Medulla oblongata (tissue), 1 donor: ENCODE measurements at regions not wholly inside any gene's neighbourhood (a gene's known extent, or its start where the extent isn't known, plus 50 kb on each side); places are given as distances from the start of the nearest gene placed in this dataset.

Experiments used
- DNase-seq: peaks from one replicate; pipeline ENCODE4 v3.0.0-alpha.2; 2015; ENCODE audit errors: extremely low spot score

DNA sequence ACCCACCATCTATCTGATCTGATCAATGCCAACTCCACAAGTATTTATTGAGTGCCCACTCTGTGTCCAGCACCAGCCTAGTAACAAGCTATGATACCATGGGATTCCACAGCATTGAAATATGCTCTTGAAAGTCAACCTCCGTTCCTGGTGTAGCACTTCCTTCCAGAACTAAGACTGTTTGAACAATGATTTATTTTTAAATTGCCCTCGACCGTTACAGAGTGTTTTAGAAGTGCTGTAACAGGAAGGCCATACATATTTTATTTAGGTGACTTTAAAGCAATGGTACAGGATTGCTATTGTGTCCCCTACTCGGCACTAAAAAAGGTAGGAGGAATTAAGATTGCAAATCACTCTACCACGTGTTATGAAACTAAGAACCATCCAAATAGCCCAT, 225.6 kb downstream of the TEX36 start:
- DNase-seq = no peak

DNA sequence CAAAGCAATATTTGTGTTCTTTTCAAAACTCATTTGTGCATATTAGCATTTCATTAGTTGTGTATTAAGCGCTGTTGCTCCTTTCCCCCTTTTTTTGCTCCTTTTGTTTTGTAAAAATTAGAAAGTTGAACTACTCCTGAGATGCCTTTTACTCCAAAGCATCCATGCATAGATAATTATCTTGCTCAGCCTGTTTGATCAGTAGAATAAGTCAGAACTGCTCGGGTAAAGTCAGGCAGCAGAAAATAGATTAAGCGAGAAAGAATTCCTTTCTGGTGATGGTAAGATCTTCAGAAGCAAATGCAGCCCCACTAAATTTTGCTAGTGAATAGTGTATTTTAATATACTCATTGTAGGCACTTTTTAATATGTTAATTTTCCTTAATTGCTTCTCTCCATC, 227.1 kb downstream of the TEX36 start:
- DNase-seq = no peak

DNA sequence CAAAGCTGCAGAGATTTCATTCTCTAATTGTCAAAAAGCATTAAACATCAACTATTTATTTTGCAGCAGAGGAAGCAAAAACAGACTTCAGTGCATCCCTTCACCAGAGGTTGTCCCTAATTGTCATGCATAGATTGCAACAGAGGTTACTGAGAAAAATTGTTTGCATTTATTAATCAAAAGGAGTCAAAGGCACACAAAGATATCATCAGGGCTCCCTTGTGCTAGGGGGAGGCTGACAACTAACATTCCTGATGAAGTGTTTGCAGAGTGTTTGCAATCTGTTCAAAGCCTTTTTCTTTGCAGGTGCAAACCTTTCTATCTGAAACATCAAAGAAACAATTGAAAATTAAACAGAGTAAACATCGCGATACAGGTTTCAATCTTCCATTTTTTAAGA, 227.5 kb downstream of the TEX36 start:
- DNase-seq = no peak

DNA sequence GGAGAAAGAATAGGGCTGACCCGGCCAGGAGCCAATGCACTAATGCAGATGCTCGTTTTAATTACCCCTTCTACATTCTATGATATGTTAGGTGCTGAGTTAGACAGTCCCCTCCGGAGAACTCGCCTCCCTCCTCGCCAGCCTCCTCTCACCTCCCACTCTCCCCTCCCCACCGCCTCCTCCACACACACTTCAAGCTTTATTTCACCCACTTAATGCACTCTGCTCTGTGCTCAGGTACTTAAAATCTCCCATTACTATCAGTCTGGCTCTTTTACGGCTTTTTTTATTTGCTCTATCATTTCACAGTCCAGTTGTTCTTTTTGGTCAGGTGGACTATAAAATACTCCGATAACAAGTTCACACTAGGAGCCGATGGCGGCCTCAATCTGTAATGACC, 231.6 kb downstream of the TEX36 start:
- DNase-seq = no peak

DNA sequence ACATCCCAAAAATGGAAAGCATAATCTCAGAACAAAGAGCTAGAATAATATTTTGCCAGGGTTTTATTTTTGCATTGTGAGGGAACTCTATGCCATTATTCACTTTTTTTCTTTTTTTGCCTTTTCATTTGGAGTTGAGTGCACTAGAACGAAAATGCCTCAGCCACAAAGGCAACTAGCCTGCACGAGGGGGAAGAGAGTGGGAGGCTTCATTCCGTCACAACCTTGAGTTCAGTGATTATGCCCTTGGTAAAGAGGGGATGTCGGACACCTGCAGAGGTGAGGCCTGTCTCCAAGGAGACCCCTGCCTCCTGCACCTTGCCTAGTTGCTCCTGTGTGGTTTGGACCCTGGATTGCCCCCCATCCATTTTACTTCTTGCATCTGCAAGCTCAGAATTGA, 232.7 kb downstream of the TEX36 start:
- DNase-seq = no peak

DNA sequence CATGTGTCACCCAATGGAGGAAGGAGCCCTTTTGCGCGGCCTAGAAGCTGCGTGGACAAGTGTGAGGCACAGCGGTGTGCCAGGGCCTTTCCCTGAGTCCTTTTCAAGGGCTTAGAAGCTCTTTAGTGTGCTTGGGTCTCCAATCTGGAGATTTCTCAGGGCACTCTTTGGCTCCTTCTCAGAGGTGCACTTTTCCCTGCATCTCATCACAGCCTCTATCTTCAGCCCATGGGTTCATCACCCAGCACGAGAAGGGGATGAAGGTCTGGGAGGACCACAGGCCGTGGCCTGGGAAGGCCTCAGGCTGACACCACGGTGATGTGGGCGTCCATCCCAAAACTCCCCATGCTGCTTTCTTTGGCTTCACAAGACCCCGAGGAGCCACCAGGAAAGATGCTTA, 233.4 kb downstream of the TEX36 start:
- no peak for DNase-seq

DNA sequence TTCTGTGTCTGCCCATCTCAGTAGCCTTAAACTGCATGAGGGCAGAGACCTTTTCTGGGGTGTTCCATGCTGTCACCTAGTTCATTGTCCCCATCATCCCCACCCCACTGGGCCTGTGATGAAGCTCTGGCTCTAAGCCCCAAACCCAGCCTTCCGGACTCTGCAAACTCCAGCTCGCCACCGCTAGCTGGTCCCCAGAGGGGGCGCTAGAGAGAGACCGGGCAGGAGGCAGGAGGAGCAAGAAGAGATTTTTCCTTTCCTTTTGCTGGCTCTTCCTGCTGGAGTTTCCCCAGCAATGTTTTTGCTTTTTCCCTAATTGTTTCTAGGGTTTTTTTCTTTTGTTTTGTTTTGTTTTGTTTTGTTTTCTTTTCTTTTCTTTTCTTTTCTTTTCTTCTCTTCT, 234.4 kb downstream of the TEX36 start:
- no peak for DNase-seq

DNA sequence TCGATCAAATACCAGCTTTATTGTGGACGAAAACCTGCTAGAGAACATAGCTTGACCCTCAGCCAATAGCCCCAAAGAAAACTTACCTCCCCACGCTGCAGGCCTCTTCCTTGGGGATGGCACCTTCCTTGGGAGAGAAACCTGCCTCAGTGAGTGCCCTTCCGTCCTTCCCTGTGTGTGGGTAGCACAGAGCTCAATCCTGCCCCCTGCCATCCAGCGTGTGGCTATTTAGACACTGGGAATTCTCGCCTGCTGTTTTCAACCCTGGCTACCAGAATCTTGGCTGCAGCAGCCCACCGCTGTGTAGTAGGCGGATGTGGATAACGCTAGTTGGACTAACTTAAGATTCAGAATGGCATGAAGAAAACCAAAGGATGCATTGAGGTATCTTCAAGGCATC, 238.2 kb downstream of the TEX36 start:
- DNase-seq = no peak

DNA sequence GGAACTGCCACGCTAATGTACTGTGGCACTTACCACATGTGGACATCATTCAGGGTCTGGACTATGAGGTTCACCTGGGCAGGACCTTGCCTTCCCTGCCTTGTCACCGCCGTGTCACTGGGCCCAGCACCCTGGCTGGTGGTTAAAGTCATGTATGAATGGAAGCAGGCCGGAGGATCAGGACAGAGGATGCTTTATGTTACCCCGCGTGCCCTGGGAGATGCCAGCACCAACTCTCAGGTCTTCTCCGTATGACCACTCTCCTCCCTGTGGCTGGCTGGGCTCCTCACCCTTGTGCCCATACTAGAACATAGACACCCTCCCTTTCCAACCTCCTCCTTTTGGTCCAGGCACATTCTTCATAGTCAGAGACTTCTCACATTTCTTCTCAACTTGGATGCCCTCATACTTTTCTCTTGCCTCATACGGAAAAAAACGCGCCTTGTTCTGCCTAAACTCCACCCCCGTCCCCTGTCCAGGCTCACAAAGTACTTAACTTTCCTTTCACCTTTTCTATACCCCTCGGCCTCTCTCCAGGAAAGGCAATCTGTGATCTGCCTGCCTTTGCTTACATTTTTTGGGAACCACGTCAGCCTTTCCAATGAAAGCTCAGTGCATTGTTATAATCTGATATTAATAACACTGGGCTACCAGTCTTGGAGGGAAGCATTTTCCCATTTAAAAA, 240.0 kb downstream of the TEX36 start:
- no peak for DNase-seq

DNA sequence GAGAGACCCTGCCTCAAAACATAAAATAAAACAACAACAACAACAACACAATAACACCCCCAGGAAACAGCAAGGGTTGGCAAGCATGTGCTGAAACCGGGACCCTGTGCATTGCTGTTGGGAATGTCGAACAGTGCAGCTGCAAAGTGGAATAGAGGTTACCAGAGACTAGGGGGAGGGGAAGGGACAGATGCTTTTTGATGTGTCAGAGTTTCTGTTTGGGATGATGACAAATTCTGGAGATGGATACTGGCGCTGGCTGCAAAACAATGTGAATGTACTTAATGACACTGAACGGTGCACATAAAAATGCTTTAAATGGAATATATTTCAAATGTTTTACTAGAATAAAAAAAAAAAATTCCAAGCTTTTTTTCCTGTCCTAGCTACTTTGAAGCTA, 241.8 kb downstream of the TEX36 start:
- DNase-seq = no peak

DNA sequence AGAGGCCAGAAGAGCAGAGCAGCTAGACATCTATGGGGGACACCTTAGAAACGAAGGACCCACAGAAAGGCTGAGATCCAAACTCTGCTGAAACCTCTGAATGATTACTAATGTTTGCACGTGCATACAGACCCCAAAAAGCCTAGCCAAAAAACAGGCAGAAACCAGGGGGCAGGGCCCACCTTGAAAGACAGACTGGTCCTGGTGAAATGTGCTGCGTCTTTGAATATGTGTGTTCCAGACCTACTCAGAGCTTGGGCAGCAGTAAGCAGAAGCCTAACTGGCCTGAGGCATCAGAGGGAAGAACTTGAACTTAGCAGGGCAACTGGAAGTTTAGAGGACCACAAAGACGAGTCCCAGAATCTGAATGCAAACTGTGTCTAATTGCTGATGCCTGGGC, 251.8 kb downstream of the TEX36 start:
- DNase-seq = no peak

DNA sequence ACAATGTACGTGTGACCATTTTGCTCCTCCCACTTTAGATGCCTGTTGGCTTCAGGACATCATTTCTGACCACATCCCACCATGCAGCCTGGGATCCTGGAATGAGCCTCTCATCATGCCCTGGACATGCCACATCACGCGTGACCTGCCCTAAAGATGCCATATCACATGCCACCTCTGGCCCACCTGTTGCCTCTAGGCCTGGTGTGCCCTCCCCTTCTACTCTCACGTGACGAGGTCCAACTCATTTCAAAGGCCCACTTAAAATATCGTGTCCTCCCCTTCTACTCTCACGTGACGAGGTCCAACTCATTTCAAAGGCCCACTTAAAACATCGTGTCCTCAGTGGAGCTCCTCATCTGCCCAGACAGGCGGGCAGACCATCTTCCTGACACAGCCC, 254.9 kb downstream of the TEX36 start:
- DNase-seq = no peak

DNA sequence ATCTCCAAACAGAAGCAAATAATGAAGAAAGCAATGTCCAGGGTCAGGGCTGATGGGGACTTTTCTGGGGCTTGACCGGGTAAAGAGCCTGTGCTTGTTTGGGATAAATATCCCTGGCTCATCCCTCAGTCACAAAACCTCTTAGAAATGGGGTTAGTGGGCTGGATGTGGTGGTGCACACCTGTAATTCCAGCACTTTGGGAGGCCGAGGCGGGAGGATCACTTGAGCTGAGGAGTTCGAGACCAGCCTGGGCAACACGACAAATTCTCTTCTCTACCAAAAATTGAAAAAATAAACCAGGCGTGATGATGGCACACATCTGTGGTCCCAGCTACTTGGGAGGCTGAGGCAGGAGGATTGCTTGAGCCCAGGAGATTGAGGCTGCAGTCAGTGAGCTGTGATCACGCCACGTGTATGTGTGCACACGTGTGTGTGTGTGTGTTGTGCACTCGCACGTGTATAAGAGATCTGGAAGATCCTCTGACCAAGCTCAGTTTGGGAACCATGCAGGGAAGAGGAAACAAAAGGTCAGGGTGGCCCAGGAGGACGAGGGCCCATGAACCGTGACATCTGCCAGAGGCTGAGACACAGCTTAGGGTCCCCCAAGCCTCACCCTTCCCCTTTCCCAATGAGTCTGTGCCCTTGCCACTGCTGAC, 258.6 kb downstream of the TEX36 start:
- no peak for DNase-seq

DNA sequence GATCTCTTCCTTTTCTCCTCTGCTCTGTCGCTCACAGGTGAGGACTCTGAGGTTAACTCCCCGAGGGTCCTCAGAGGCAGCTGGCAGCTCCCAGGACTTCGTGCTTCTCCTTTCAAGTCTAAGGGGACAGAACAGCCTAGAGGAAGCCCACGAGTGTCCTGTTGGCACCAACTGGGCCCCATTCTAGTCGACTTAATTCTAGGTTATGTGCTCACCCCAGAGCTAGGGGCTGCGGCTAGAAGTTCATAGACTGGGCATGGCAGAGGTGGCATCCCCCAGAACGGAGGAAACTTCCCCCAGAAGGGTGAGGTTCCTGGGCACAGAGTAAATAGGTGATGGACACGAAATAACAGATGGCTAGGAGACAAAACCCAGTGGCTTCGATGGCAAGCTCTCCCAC, 259.4 kb downstream of the TEX36 start:
- DNase-seq = no peak

DNA sequence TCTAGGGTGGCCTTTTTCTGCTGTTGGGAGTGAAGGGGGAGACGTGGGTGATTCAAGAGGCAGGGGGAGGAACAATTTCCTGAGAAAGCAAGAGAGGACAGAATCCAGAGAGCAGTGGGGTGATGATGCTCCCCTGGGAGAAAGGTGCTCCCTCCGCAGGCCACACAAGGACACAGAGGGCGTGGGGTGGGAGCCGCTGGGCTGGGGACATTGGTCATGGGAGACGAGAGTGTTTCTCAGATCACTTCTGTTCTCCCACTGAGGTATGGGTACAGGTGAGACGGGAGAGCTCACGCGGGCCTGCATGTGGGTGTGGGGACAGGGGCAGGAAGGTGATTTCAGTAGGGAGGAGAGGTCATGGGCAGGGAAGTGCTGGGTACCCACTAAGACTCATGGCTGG, 259.5 kb upstream of the CTBP2 start:
- DNase-seq = no peak

DNA sequence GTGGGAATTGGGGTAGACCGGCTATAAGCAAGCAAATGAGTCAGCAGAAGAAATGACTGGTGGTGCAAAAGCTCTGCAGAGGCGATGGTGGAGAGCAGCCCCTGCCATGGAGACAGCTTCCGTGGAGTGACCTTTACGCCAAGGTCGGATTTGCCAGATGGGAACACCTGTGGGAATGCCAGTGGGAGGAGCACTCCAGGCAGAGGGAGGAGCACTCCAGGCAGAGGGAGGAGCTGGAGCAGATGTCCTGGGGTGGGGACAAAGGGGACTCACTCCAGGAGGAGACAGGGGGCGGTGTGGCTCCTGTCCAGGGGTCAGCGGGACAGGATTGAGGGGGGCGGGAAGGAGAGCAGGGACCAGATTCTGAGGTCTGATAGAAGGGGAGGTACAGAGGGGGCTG, 258.8 kb upstream of the CTBP2 start:
- no peak for DNase-seq

DNA sequence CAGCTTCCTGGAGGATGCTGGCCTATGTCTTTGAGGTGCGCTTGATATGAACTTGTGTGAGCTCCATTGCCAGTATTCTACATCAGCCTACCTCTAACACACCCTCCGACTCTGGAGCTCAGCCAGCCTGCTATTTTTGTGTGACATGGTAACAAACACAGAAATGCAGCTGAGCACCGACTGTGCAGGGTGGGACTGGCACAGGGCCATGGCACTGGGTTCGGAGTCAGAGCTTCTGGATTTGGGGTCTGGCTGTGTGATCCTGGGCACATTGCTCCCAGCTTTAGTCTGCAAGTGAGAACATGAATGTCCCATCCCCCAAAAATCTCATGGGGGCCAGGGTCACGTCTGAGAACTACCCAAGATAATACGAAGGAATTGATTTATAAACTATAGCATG, 257.2 kb upstream of the CTBP2 start:
- DNase-seq = no peak

DNA sequence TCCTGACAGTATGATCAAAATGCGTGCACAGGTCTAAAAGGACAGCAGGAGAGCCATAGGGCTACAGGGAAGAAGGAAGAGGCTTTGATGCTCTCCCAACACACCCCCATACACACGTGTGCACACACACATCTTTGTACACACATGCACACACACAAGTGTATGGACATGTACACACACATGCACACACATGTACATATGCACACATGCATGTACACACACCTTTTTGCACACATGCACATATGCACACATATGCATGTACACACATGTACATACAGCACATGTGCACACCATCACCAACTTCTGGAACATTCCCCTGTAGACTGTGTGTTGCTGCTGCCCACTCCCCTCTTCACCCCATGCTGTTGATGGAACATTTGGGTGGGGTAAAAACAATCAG, 255.6 kb upstream of the CTBP2 start:
- DNase-seq = no peak

DNA sequence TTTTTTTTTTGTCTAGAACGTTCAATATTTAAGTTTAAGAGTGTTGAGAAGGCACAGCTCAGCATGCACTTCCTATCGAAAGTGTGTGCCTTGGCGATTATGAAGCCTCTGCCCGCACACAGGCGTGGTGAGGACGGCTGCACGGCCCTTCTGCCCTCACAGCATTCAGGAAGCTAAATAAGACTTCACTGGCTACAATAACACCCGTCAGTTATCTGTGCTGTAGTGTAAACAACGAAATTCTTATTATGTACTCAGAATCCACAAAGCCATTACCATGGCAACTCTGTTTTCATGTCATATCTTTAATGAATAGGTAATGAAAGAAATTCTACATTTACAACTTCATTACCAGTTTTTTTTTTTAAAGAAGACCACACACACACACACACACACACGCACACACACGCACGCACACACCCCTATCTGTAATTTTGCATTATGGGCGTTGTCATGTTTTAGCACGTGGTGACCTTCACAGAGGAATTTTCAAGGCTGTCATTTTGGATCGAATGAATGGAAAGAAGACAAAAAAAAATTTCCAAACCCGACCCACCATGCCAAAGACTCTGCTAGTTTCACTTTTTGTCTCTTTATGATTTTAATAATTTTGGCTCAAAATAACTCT, 254.8 kb upstream of the CTBP2 start:
- no peak for DNase-seq

DNA sequence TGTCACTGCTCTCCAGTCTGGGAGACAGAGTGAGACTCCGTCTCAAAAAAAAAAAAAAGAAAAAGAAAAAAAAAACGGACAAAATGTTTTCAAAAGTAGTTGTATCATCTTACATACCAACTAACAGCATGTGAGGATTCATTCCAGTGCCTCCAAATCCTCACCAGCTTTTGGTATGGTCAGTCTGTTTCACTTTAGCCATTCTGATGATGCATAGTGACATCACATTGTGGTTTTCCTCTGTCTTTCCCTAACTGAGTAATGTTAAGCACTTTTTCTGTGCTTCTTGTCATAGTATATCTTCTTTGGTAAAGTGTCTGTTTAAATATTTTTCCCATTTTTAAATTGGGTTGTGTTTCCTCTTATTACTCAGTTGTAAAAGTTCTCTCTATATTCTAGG, 251.4 kb upstream of the CTBP2 start:
- no peak for DNase-seq

DNA sequence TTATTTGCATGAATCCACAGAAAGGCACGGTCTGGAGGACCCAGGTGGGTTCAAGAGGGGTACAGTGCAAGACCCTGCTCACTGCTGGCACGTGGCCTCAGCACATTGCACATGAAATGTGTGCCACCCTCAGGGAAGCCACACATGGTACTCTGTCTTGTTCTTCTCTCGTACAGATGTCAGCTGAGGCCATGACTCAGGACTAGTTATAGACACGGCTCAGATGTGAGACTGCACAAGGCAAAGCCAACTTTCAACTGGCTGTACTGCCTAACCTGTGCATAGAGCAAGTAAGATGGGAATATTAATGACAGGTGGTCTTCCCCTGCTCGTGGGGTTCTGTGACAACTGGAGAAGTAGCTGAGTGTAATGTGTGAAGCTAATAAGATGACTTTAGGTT, 249.4 kb upstream of the CTBP2 start:
- DNase-seq = no peak

DNA sequence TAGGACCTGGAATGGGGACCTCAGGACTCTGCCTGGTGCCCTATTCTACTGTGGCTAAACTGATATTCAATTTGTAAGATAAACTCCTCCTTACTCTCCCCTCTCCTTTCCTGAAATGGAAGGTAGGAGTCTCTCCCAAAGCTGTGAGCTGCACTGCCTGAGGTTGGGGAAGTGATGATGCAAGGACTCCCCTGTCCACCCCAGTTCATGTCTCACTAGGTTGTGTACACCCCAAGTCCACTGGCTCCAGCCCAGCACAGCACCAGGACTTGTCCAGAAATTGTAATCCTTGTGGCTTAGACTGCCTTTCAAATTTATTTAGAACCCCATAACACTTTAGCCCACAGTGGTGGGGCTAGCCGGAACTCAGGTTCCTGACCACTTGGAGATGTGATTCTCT, 247.2 kb upstream of the CTBP2 start:
- DNase-seq = no peak

DNA sequence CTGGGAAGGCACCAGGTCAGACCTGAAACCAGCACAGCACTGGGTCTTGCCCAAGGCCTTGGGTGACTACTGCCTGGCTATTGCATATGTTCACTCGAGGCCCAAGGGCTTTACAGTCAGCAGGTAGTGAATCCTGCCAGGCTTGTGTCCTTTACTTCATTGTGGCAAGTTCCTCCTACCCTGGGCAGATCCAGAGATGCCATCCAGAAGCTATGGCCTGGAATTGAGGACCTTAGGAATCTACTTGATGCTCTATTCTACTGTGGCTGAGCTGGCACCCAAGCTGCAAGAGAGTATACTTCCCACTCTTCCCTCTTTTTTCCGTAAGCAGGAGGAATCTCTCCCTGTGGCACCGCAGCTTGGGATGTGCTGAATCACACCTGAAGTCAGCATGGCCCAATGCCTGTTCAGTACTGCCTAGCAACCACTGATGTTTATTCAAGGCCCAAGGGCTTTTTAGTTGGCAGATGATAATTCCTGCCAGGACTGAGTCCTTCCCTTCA, 246.7 kb upstream of the CTBP2 start:
- no peak for DNase-seq
